SK-N-SH (cell line): ENCODE measurements at regions not wholly inside any gene's neighbourhood (a gene's known extent, or its start where the extent isn't known, plus 50 kb on each side); places are given as distances from the start of the nearest gene placed in this dataset.

ENCODE experiments used
- CTCF ChIA-PET: fragments of 300-600, 350-600 bp; formaldehyde crosslinking; extraction: SDS; loops from one replicate; lab custom pipeline; 2021; lab: Yijun Ruan, JAX
- POLR2A ChIA-PET: fragments of 350-600 bp; sonication (Branson Sonifier 250); formaldehyde crosslinking; extraction: SDS; loops from one replicate; lab custom pipeline; 2020; ENCODE audit warnings: antibody characterized with exemption, inconsistent platforms; lab: Yijun Ruan, JAX
- DNase-seq: peaks from one replicate; pipeline ENCODE4 v3.0.0; 2012
- H2AFZ ChIP-seq: fragments of 200-600 bp; sonication (generic); 2 replicates; pipeline ENCODE4 v1.8.1; 2016; ENCODE audit warnings: antibody characterized with exemption, mild to moderate bottlenecking, low read depth
- H3F3A ChIP-seq: fragments of 200-600 bp; sonication (generic); replicated peaks from 2 replicates; pipeline ENCODE3; 2016; ENCODE audit warnings: antibody characterized with exemption, mild to moderate bottlenecking; ENCODE audit not compliant: insufficient read depth
- H3K27ac ChIP-seq, 2 experiments: fragments of 200-500 bp in 1 of 2; fragments of 200-600 bp in 1 of 2; sonication (Bioruptor generic) in 1 of 2; sonication (generic), shearing (Covaris generic) in 1 of 2; 2 replicates each; pipeline versions ENCODE4 v1.5.1 to v1.6.1; 2014 to 2016; ENCODE audit warnings: low read depth in 2 of 2, inconsistent platforms in 1 of 2, low read length in 1 of 2, mild to moderate bottlenecking in 1 of 2, mixed read lengths in 1 of 2
- H3K27me3 ChIP-seq: fragments of 200-600 bp; sonication (generic), shearing (Covaris generic); 2 replicates; pipeline ENCODE4 v1.6.1; 2016; ENCODE audit warnings: mixed run types; ENCODE audit not compliant: insufficient read depth
- H3K36me3 ChIP-seq, 2 experiments: fragments of 200-500 bp in 1 of 2; fragments of 200-600 bp in 1 of 2; sonication (Bioruptor generic) in 1 of 2; sonication (generic) in 1 of 2; replicated peaks in 1 of 2; 2 replicates each; pipeline versions ENCODE3 to v1.5.1; 2014 to 2016; ENCODE audit warnings: low read length in 1 of 2, mild to moderate bottlenecking in 1 of 2; ENCODE audit not compliant: insufficient read depth in 2 of 2, control insufficient read depth in 1 of 2
- H3K4me1 ChIP-seq, 2 experiments: fragments of 200-500 bp in 1 of 2; fragments of 200-600 bp in 1 of 2; sonication (Bioruptor generic) in 1 of 2; sonication (generic), shearing (Covaris generic) in 1 of 2; 2 replicates each; pipeline versions ENCODE4 v1.5.1 to v1.6.1; 2014 to 2016; ENCODE audit warnings: low read depth in 1 of 2, low read length in 1 of 2, mixed run types in 1 of 2; ENCODE audit not compliant: insufficient read depth in 2 of 2, control insufficient read depth in 1 of 2
- H3K4me2 ChIP-seq: fragments of 200-600 bp; sonication (generic), shearing (Covaris generic); 2 replicates; pipeline ENCODE4 v1.6.1; 2017; ENCODE audit warnings: mixed run types
- H3K4me3 ChIP-seq, 2 experiments: fragments of 200-500 bp in 1 of 2; fragments of 200-600 bp in 1 of 2; sonication (Bioruptor generic) in 1 of 2; sonication (generic), shearing (Covaris generic) in 1 of 2; 2 replicates each; pipeline versions ENCODE4 v1.5.1 to v1.8.1; 2014 to 2016; ENCODE audit warnings: low read depth in 2 of 2, inconsistent platforms in 1 of 2, low read length in 1 of 2, mild to moderate bottlenecking in 1 of 2, mixed read lengths in 1 of 2, moderate library complexity in 1 of 2
- H3K79me2 ChIP-seq: fragments of 200-600 bp; sonication (generic); 2 replicates; pipeline ENCODE4 v1.8.1; 2017; ENCODE audit warnings: mild to moderate bottlenecking; ENCODE audit not compliant: insufficient read depth
- H3K9ac ChIP-seq: fragments of 200-600 bp; sonication (generic); 2 replicates; pipeline ENCODE4 v1.6.1; 2017; ENCODE audit warnings: mixed run types
- H3K9me2 ChIP-seq: fragments of 200-600 bp; sonication (generic); 2 replicates; pipeline ENCODE4 v1.6.1; 2017; ENCODE audit warnings: mixed run types
- H3K9me3 ChIP-seq: fragments of 200-600 bp; sonication (generic); 2 replicates; pipeline ENCODE4 v1.6.1; 2017; ENCODE audit warnings: mixed run types, mild to moderate bottlenecking, moderate library complexity
- H4K20me1 ChIP-seq: fragments of 200-600 bp; sonication (generic); 2 replicates; pipeline ENCODE4 v1.6.1; 2017; ENCODE audit warnings: mild to moderate bottlenecking, mixed run types; ENCODE audit not compliant: insufficient read depth
- ELF1 ChIP-seq: IDR thresholded peaks from 2 replicates; pipeline ENCODE4 v1.4.0; 2012
- EZH2phosphoT487 ChIP-seq: fragments of 200-600 bp; sonication (generic); IDR thresholded peaks from 2 replicates; pipeline ENCODE4 v1.6.1; 2017; ENCODE audit warnings: low read depth, mixed run types, mild to moderate bottlenecking, antibody characterized with exemption, moderate library complexity, borderline replicate concordance
- FOXM1 ChIP-seq: IDR thresholded peaks from 2 replicates; pipeline ENCODE4 v1.4.0; 2012; ENCODE audit warnings: low read depth, mild to moderate bottlenecking
- GABPA ChIP-seq: IDR thresholded peaks from 2 replicates; pipeline ENCODE4 v1.4.0; 2012; ENCODE audit warnings: low read depth, mild to moderate bottlenecking
- IRF3 ChIP-seq: fragments of 150-350 bp; IDR thresholded peaks from 2 replicates; pipeline ENCODE4 v1.6.1; 2016; ENCODE audit warnings: mild to moderate bottlenecking, low read depth, low read length
- MXI1 ChIP-seq: IDR thresholded peaks from 2 replicates; pipeline ENCODE4 v1.6.1; 2012; ENCODE audit warnings: mild to moderate bottlenecking, low read depth, low read length, improper control_type of control experiment
- NFIC ChIP-seq: IDR thresholded peaks from 2 replicates; pipeline ENCODE4 v1.4.0; 2012; ENCODE audit warnings: borderline replicate concordance
- PBX3 ChIP-seq: IDR thresholded peaks from 2 replicates; pipeline ENCODE4; 2012
- RCOR1 ChIP-seq: fragments of 150-350 bp; IDR thresholded peaks from 2 replicates; pipeline ENCODE4 v1.6.1; 2017; ENCODE audit warnings: antibody characterized with exemption, low read length
- RFX5 ChIP-seq: IDR thresholded peaks from 2 replicates; pipeline ENCODE4 v1.6.1; 2012; ENCODE audit warnings: mild to moderate bottlenecking, improper control_type of control experiment, low read length
- RXRA ChIP-seq: IDR thresholded peaks from 2 replicates; pipeline ENCODE4 v1.4.0; 2012; ENCODE audit warnings: low read depth, mild to moderate bottlenecking, borderline replicate concordance
- SIN3A ChIP-seq: IDR thresholded peaks from 2 replicates; pipeline ENCODE4 v1.6.1; 2012; ENCODE audit warnings: low read depth, mild to moderate bottlenecking, low read length, moderate library complexity, borderline replicate concordance
- USF1 ChIP-seq: IDR thresholded peaks from 2 replicates; pipeline ENCODE4 v1.4.0; 2012; ENCODE audit warnings: low read depth, borderline replicate concordance
- YY1 ChIP-seq: IDR thresholded peaks from 2 replicates; pipeline ENCODE4 v1.4.0; 2012; ENCODE audit warnings: low read depth, mild to moderate bottlenecking
- ZBTB33 ChIP-seq: IDR thresholded peaks from 2 replicates; pipeline ENCODE4 v1.4.0; 2012; ENCODE audit warnings: low read depth, borderline replicate concordance
- WGBS: methylation state at CpG from one replicate; pipeline ENCODE4 v1.1.6; 2017; ENCODE audit warnings: low lambda C conversion rate; 5-methylcytosine and 5-hydroxymethylcytosine counted together

- no peak for DNase-seq
- H2AFZ ChIP-seq = no peak overlapping the region
- H3F3A ChIP-seq = no peaks in the 10 kb centered on the region
- H3K9me3 ChIP-seq = peaks cover 9% of the 10 kb centered on the region; the same call in 1 of the 2 replicates
- TF ChIP-seq IRF3 (no peak), RCOR1 (no peak), RXRA (no peak), YY1 (no peak), MXI1 (no peak), ELF1 (no peak), USF1 (no peak), FOXM1 (no peak), ZBTB33 (no peak), EZH2phosphoT487 (no peak), PBX3 (no peak), SIN3A (no peak), RFX5 (no peak), NFIC (no peak), GABPA (no peak)
- H3K27me3 ChIP-seq = no peaks in the 10 kb centered on the region
- ChIA-PET CTCF (no interaction called here), POLR2A (no interaction called here)
- H3K4me1 ChIP-seq = peaks cover 0 to 13% of the 10 kb centered on the region in 2 experiments; a peak in 1 of 4 replicates
- no peaks in the 10 kb centered on the region for H3K79me2 ChIP-seq
- no peaks in the 10 kb centered on the region for H4K20me1 ChIP-seq
- no peak overlapping the region for H3K9ac ChIP-seq
- H3K36me3 ChIP-seq = no peaks in the 10 kb centered on the region
- no peak overlapping the region for H3K27ac ChIP-seq
- WGBS = 38% methylated on average over 1 of the region's 1 CpG
- H3K4me3 ChIP-seq = no peak overlapping the region
- no peak overlapping the region for H3K4me2 ChIP-seq
- no peaks in the 10 kb centered on the region for H3K9me2 ChIP-seq
These were observed 90.4 kb upstream of the GNAZ start for GRCh38 chr22:22979954-22980353.
